K562 (cell line): ENCODE measurements at regions not wholly inside any gene's neighbourhood (a gene's known extent, or its start where the extent isn't known, plus 50 kb on each side); places are given as distances from the start of the nearest gene placed in this dataset.
A peak's percentile ranks its signal among the peaks of the same experiment; 100 is the strongest.

ENCODE experiments used
- ELF1 ChIP-seq: fragments of 200-800 bp; sonication (Bioruptor generic); IDR thresholded peaks from 2 replicates; pipeline ENCODE4 v1.6.1; 2016; ENCODE audit warnings: missing genetic modification characterization, missing compliant biosample characterization
- ESRRB ChIP-seq: fragments of 250-450 bp; sonication (Bioruptor Pico); IDR thresholded peaks from 2 replicates; pipeline ENCODE4 v1.5.0; 2020; ENCODE audit warnings: mild to moderate bottlenecking, moderate library complexity, borderline replicate concordance
- HCFC1 ChIP-seq: IDR thresholded peaks from 2 replicates; pipeline ENCODE4 v1.6.1; 2012; ENCODE audit warnings: low read depth, low read length, improper control_type of control experiment
- KDM1A ChIP-seq, 2 experiments: fragments of 450-650 bp; IDR thresholded peaks; 2 replicates each; pipeline ENCODE4 v1.6.1; 2016; ENCODE audit warnings: mild to moderate bottlenecking in 2 of 2
- POLR2A ChIP-seq: fragments of 450-650 bp; conservative IDR thresholded peaks from 2 replicates; pipeline ENCODE4 v1.6.1; 2016
- PTTG1 ChIP-seq: fragments of 450-650 bp; IDR thresholded peaks from 2 replicates; pipeline ENCODE4 v1.6.1; 2016; ENCODE audit warnings: low read depth, mild to moderate bottlenecking, missing genetic modification characterization, missing compliant biosample characterization
- RAD51 ChIP-seq: fragments of 450-650 bp; IDR thresholded peaks from 2 replicates; pipeline ENCODE4 v1.7.1; 2016; ENCODE audit warnings: low read depth, mild to moderate bottlenecking, borderline replicate concordance
- RBBP5 ChIP-seq: fragments of 200-600 bp; sonication (generic); IDR thresholded peaks from 2 replicates; pipeline ENCODE4 v1.6.1; 2012; ENCODE audit warnings: borderline replicate concordance, mild to moderate bottlenecking, low read length, control low read depth, inconsistent platforms; ENCODE audit not compliant: insufficient read depth, poor library complexity, severe bottlenecking
- SAFB ChIP-seq: fragments of 200-400 bp; formaldehyde crosslinking; IDR thresholded peaks from 2 replicates; pipeline ENCODE4 v1.6.1; 2017; ENCODE audit warnings: low read depth, low read length, borderline replicate concordance
- TGIF2 ChIP-seq: sonication (generic); formaldehyde crosslinking; IDR thresholded peaks from 2 replicates; pipeline ENCODE4 v1.8.1; 2022; ENCODE audit warnings: mild to moderate bottlenecking, missing genetic modification reagents, moderate library complexity
- ZBTB40 ChIP-seq, 2 experiments: fragments of 450-650 bp in 1 of 2; sonication (generic) in 1 of 2; formaldehyde crosslinking in 1 of 2; IDR thresholded peaks; 2 replicates each; pipeline versions ENCODE4 v1.7.1 to v1.9.0; 2016 to 2022; ENCODE audit warnings: inconsistent platforms in 1 of 2, mild to moderate bottlenecking in 1 of 2, missing genetic modification reagents in 1 of 2
- ZEB2 ChIP-seq: fragments of 450-650 bp; IDR thresholded peaks from 2 replicates; pipeline ENCODE4 v1.6.1; 2016
- ZNF212 ChIP-seq: fragments of 450-650 bp; formaldehyde crosslinking; IDR thresholded peaks from 2 replicates; pipeline ENCODE4 v1.4.0; 2020; ENCODE audit warnings: mild to moderate bottlenecking
- ZNF3 ChIP-seq: fragments of 250-450 bp; sonication (Bioruptor Pico); IDR thresholded peaks from 2 replicates; pipeline ENCODE4 v1.5.0; 2021; ENCODE audit warnings: mild to moderate bottlenecking, moderate library complexity
- ZNF384 ChIP-seq: IDR thresholded peaks from 2 replicates; pipeline ENCODE4 v1.6.1; 2012; ENCODE audit warnings: low read depth, low read length, improper control_type of control experiment
- ZNF518B ChIP-seq: fragments of 250-450 bp; sonication (Bioruptor Pico); IDR thresholded peaks from 2 replicates; pipeline ENCODE4 v1.5.0; 2021; ENCODE audit warnings: mild to moderate bottlenecking, moderate library complexity
- ZNF764 ChIP-seq: fragments of 250-450 bp; sonication (Bioruptor Pico); IDR thresholded peaks from 2 replicates; pipeline ENCODE4 v1.4.0; 2020; ENCODE audit warnings: low read depth, mild to moderate bottlenecking, moderate library complexity

DNA sequence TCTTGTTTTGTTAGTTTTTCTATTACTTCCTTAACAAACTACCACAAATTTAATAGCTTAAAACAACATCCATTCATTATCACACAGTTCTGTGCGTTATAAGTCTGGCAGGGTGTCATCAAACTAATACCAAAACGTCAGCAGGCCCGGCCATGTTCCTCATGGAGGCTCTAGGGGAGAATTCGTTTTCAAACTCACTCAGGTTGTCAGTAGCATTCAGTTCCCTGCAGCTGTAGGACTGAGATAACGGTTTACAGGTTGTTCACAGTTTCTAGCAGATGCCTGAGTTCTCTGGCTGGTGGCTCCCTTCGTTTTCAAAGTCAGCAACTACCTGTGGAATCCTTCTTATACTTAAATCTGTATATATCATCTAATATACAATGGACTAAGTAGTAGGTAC, 72.5 kb upstream of the PRSS16 start (continued):
- TF ChIP-seq RBBP5 (peak; percentile 68), PTTG1 (tag) (no peak), SAFB (no peak), KDM1A (IDR thresholded peaks at IDR 0.05) (peak; percentile 38 to 76; a peak in 3 of 4 replicates), ELF1 (no peak), ZNF212 (CRISPR knock-in tag) (no peak), ESRRB (no peak), ZNF764 (no peak), ZNF3 (CRISPR knock-in tag) (no peak), ZNF518B (CRISPR knock-in tag) (no peak), ZNF384 (0 out of 2 replicates have a peak, but pooled peaks have one; percentile 36), ZBTB40 (IDR thresholded peaks at IDR 0.05) (0 out of 2 replicates have a peak, but pooled peaks have one; percentile 7), ZBTB40 (CRISPR knock-in tag; IDR thresholded peaks at IDR 0.05) (no peak), TGIF2 (CRISPR knock-in tag) (no peak), RAD51 (no peak), HCFC1 (no peak), POLR2A (no peak), ZEB2 (peak; percentile 84)
